B cell (primary cell): ENCODE measurements at regions not wholly inside any gene's neighbourhood (a gene's known extent, or its start where the extent isn't known, plus 50 kb on each side); places are given as distances from the start of the nearest gene placed in this dataset.

Experiments
- ATAC-seq: fragments of 200-7000 bp; cut with Tn5 transposase; one replicate; pipeline ENCODE4 v1.10.0; 2021; ENCODE audit warnings: low read depth, mild to moderate bottlenecking, moderate number of reproducible peaks, moderate library complexity
- CTCF ChIA-PET: fragments of 350-600 bp; sonication (Branson Sonifier 250); formaldehyde crosslinking; loops from one replicate; lab custom pipeline; 2021; ENCODE audit warnings: antibody characterized with exemption, inconsistent platforms; lab: Charles Lee
- POLR2A ChIA-PET: fragments of 350-600 bp; sonication (Branson Sonifier 250); formaldehyde crosslinking; loops from one replicate; lab custom pipeline; 2021; ENCODE audit warnings: antibody characterized with exemption; lab: Charles Lee
- DNase-seq: peaks from one replicate; pipeline ENCODE4 v3.0.0; 2013
- H2AFZ ChIP-seq: 2 replicates; pipeline ENCODE4 v1.6.1; 2012; ENCODE audit warnings: mild to moderate bottlenecking, low read depth, low read length; ENCODE audit not compliant: insufficient read depth, poor library complexity, severe bottlenecking
- H3K27ac ChIP-seq, 2 donors: 1 replicate in 1 of 2; 2 replicates in 1 of 2; pipeline ENCODE4 v1.5.1; 2012 to 2013; ENCODE audit warnings: low read length in 2 of 2, mild to moderate bottlenecking in 2 of 2, moderate library complexity in 1 of 2
- H3K27me3 ChIP-seq, 4 experiments: fragments of 200-600 bp in 1 of 4; sonication (generic) in 1 of 4; replicated peaks in 1 of 4; 1 replicate in 2 of 4; 2 replicates in 2 of 4; pipeline versions ENCODE4 v1.6.1 to v1.7.0; 2013 to 2016; ENCODE audit warnings: low read length in 3 of 4, mild to moderate bottlenecking in 2 of 4, mixed read lengths in 1 of 4, moderate library complexity in 1 of 4; ENCODE audit not compliant: insufficient read depth in 4 of 4, control insufficient read depth in 3 of 4; ENCODE audit errors: control extremely low read depth in 1 of 4
- H3K36me3 ChIP-seq, 2 experiments: replicated peaks in 1 of 2; 1 replicate in 1 of 2; 2 replicates in 1 of 2; pipeline versions ENCODE4 v1.6.1 to v1.7.1; 2013; ENCODE audit warnings: low read length in 1 of 2; ENCODE audit not compliant: insufficient read depth in 2 of 2, control insufficient read depth in 1 of 2; ENCODE audit errors: control extremely low read depth in 1 of 2, extremely low read depth in 1 of 2
- H3K4me1 ChIP-seq, 2 donors: fragments of 200-600 bp in 1 of 2; sonication (generic) in 1 of 2; 1 replicate in 1 of 2; 2 replicates in 1 of 2; pipeline versions ENCODE4 v1.5.1 to v1.6.1; 2013 to 2017; ENCODE audit warnings: low read length in 2 of 2; ENCODE audit not compliant: control insufficient read depth in 2 of 2, insufficient read depth in 2 of 2
- H3K4me2 ChIP-seq: replicated peaks from 2 replicates; pipeline ENCODE3; 2012; ENCODE audit warnings: mild to moderate bottlenecking, low read depth, low read length; ENCODE audit not compliant: poor library complexity, severe bottlenecking
- H3K4me3 ChIP-seq, 5 experiments: fragments of 200-600 bp in 1 of 5; sonication (generic) in 1 of 5; 1 replicate in 3 of 5; 2 replicates in 2 of 5; pipeline versions ENCODE4 v1.5.1 to v1.7.0; 2011 to 2016; ENCODE audit warnings: low read length in 4 of 5, mild to moderate bottlenecking in 4 of 5, low read depth in 2 of 5, control low read depth in 1 of 5, moderate library complexity in 1 of 5; ENCODE audit not compliant: insufficient read depth in 1 of 5; ENCODE audit errors: control extremely low read depth in 1 of 5, extremely low read depth in 1 of 5
- H3K79me2 ChIP-seq: fragments of 200-600 bp; sonication (generic); one replicate; pipeline ENCODE4 v1.6.0; 2016; ENCODE audit warnings: low read length; ENCODE audit not compliant: control insufficient read depth, insufficient read depth
- H3K9ac ChIP-seq: fragments of 200-600 bp; sonication (generic); 2 replicates; pipeline ENCODE4 v1.6.1; 2017; ENCODE audit warnings: mild to moderate bottlenecking, low read length, moderate library complexity
- H3K9me3 ChIP-seq, 3 donors: one replicate each; pipeline versions ENCODE4 v1.6.1 to v1.7.1; 2013; ENCODE audit warnings: low read length in 2 of 3; ENCODE audit not compliant: control insufficient read depth in 2 of 3, insufficient read depth in 1 of 3; ENCODE audit errors: control extremely low read depth in 1 of 3
- H4K20me1 ChIP-seq: 2 replicates; pipeline ENCODE4 v1.6.0; 2012; ENCODE audit warnings: mild to moderate bottlenecking, low read length; ENCODE audit not compliant: insufficient read depth, control insufficient read depth, poor library complexity, severe bottlenecking
- H3K27ac Mint-ChIP-seq: one replicate; pipeline ENCODE4 v1.8.0; 2021; ENCODE audit warnings: mixed read lengths
- H3K27me3 Mint-ChIP-seq: one replicate; pipeline ENCODE4 v1.8.0; 2021; ENCODE audit warnings: mixed read lengths
- H3K4me1 Mint-ChIP-seq: one replicate; pipeline ENCODE4 v1.8.0; 2021; ENCODE audit warnings: mixed read lengths
- H3K4me3 Mint-ChIP-seq: one replicate; pipeline ENCODE4 v1.8.0; 2021; ENCODE audit warnings: mixed read lengths
- H3K9me3 Mint-ChIP-seq: one replicate; pipeline ENCODE4 v1.8.0; 2022; ENCODE audit warnings: mixed read lengths; ENCODE audit not compliant: insufficient read depth
- CTCF ChIP-seq: fragments of 200-600 bp; IDR thresholded peaks from one replicate; pipeline ENCODE4 v1.8.0; 2022; ENCODE audit warnings: antibody characterized with exemption, mild to moderate bottlenecking
- EZH2 ChIP-seq: IDR thresholded peaks from 2 replicates; pipeline ENCODE4 v1.6.1; 2012; ENCODE audit warnings: borderline replicate concordance, low read depth, mild to moderate bottlenecking, moderate library complexity, low read length; ENCODE audit not compliant: insufficient read depth, poor library complexity, severe bottlenecking
- WGBS: methylation state at CpG from one replicate; pipeline ENCODE4 v1.1.5; 2013; ENCODE audit warnings: missing lambda C conversion rate; ENCODE audit not compliant: insufficient coverage; 5-methylcytosine and 5-hydroxymethylcytosine counted together
- intact Hi-C: fragments of 100-400 bp; cut with micrococcal nuclease; formaldehyde crosslinking; loops from one replicate; pipeline ENCODE4 v1.10.0; 2022

- no peaks in the 10 kb centered on the region for H4K20me1 ChIP-seq
- H3K27ac Mint-ChIP-seq: no peak overlapping the region
- CTCF ChIA-PET: no interaction called here
- no peak overlapping the region for H3K4me2 ChIP-seq
- no peak for ATAC-seq
- H3K9me3 Mint-ChIP-seq: peaks cover 2% of the 10 kb centered on the region
- no peaks in the 10 kb centered on the region for H3K36me3 ChIP-seq
- no peaks in the 10 kb centered on the region for H3K27me3 ChIP-seq
- no peaks in the 10 kb centered on the region for H3K79me2 ChIP-seq
- no peaks in the 10 kb centered on the region for H3K4me1 Mint-ChIP-seq
- H3K27ac ChIP-seq: no peak overlapping the region
- no peaks in the 10 kb centered on the region for H3K4me1 ChIP-seq
- TF ChIP-seq CTCF (no peak), EZH2 (no peak)
- no peak overlapping the region for H3K4me3 Mint-ChIP-seq
- no peaks in the 10 kb centered on the region for H3K27me3 Mint-ChIP-seq
- H3K9me3 ChIP-seq: peaks cover 0 to 5% (median 0%) of the 10 kb centered on the region in 3 donors
- POLR2A ChIA-PET: no interaction called here
- no peak overlapping the region for H2AFZ ChIP-seq
- DNase-seq: no peak
- intact Hi-C loops: no loop called here
- no peak overlapping the region for H3K4me3 ChIP-seq
- H3K9ac ChIP-seq: no peak overlapping the region
- 87% methylated on average over 5 of the region's 8 CpGs for whole genome bisulfite sequencing
Observed at GRCh38 chr4:182163180-182163579, 80.0 kb upstream of the TENM3 start.

DNA sequence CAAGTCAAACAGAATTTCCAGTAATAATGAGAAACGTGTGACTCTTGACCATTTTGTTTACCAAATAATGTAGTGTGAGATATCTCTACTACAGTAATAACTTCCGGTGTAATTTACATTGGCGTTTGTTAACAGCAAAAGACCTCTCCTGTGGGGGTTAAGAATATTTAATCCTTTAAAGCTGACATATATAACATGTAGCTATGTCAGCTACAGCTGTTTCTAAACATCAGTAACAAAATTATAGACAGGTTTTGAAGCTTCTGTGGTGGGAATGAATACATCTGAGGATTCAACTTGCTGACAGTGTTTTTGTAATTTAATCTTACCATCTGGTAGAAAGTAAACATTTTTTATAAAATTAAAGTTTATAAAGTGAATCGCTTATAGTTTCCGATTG lies 73.6 kb upstream of the TENM3 start:
- WGBS: no CpG with 5 or more reads among the region's 5 CpGs
- no peak for ATAC-seq
- Mint-ChIP-seq H3K4me1 (no peaks in the 10 kb centered on the region), H3K27me3 (no peaks in the 10 kb centered on the region), H3K27ac (no peak overlapping the region), H3K4me3 (no peak overlapping the region), H3K9me3 (no peaks in the 10 kb centered on the region)
- Histone ChIP-seq H2AFZ (no peak overlapping the region), H3K27me3 (no peaks in the 10 kb centered on the region), H3K36me3 (no peaks in the 10 kb centered on the region), H3K4me3 (no peak overlapping the region), H3K9me3 (no peaks in the 10 kb centered on the region), H3K4me2 (no peak overlapping the region), H4K20me1 (no peaks in the 10 kb centered on the region), H3K9ac (no peak overlapping the region), H3K4me1 (no peaks in the 10 kb centered on the region), H3K27ac (no peak overlapping the region), H3K79me2 (no peaks in the 10 kb centered on the region)
- TF ChIP-seq EZH2: no peak
- no peak for TF ChIP-seq CTCF
- ChIA-PET POLR2A (no interaction called here), CTCF (no interaction called here)
- intact Hi-C loops: no loop called here
- DNase-seq: no peak
